ENCODE measurements at regions not wholly inside any gene's neighbourhood (a gene's known extent, or its start where the extent isn't known, plus 50 kb on each side); places are given as distances from the start of the nearest gene placed in this dataset.

- no peak overlapping the region for H3K27ac ChIP-seq (ENCODE audit: insufficient read depth, low read length, poor library complexity, severe bottlenecking)
- Mint-ChIP-seq H3K4me1 (no peaks in the 10 kb centered on the region), H3K4me3 (no peak overlapping the region), H3K27ac (no peak overlapping the region), H3K9me3 (peaks cover 0 to 4% (median 0%) of the 10 kb centered on the region in 7 donors), H3K36me3 (no peaks in the 10 kb centered on the region), H3K27me3 (no peaks in the 10 kb centered on the region)
- H3K27me3 ChIP-seq (ENCODE audit: control insufficient read depth, insufficient read depth, low read length), result no peaks in the 10 kb centered on the region
- no peak for DNase-seq
- no peaks in the 10 kb centered on the region for H3K4me1 ChIP-seq (ENCODE audit: control insufficient read depth, insufficient read depth, low read length, poor library complexity, severe bottlenecking)
- no peaks in the 10 kb centered on the region for H3K36me3 ChIP-seq (ENCODE audit: control insufficient read depth, insufficient read depth, low read length)
- ATAC-seq (ENCODE audit: low read depth in 2 of 2), result no peak
- H3K9me3 ChIP-seq (ENCODE audit: control insufficient read depth in 2 of 2, low read length in 2 of 2), result no peaks in the 10 kb centered on the region
- no peak overlapping the region for H3K4me3 ChIP-seq (ENCODE audit: low read depth, low read length)
Measured at GRCh38 chr4:13830449-13830848, 202.9 kb upstream of the BOD1L1 start.

GRCh38 chr4:13833171-13833804 is 205.8 kb upstream of the BOD1L1 start:
- Histone ChIP-seq H3K27me3 (ENCODE audit: control insufficient read depth, insufficient read depth, low read length) (no peaks in the 10 kb centered on the region), H3K27ac (ENCODE audit: insufficient read depth, low read length, poor library complexity, severe bottlenecking) (no peak overlapping the region), H3K9me3 (ENCODE audit: control insufficient read depth in 2 of 2, low read length in 2 of 2) (no peaks in the 10 kb centered on the region), H3K4me3 (ENCODE audit: low read depth, low read length) (no peak overlapping the region), H3K4me1 (ENCODE audit: control insufficient read depth, insufficient read depth, low read length, poor library complexity, severe bottlenecking) (no peaks in the 10 kb centered on the region), H3K36me3 (ENCODE audit: control insufficient read depth, insufficient read depth, low read length) (no peaks in the 10 kb centered on the region)
- no peaks in the 10 kb centered on the region for H3K36me3 Mint-ChIP-seq
- no peaks in the 10 kb centered on the region for H3K27me3 Mint-ChIP-seq
- ATAC-seq (ENCODE audit: low read depth in 2 of 2) (no peak), DNase-seq (no peak)
- H3K4me1 Mint-ChIP-seq, result no peaks in the 10 kb centered on the region
- no peak overlapping the region for H3K4me3 Mint-ChIP-seq
- no peak overlapping the region for H3K27ac Mint-ChIP-seq
- H3K9me3 Mint-ChIP-seq, result peaks cover 0 to 2% (median 0%) of the 10 kb centered on the region in 7 donors

GRCh38 chr4:13836946-13837912 is 209.7 kb upstream of the BOD1L1 start:
- H3K4me1 Mint-ChIP-seq, result no peaks in the 10 kb centered on the region
- H3K4me3 ChIP-seq (ENCODE audit: low read depth, low read length), result no peak overlapping the region
- H3K27me3 Mint-ChIP-seq, result no peaks in the 10 kb centered on the region
- no peaks in the 10 kb centered on the region for H3K27me3 ChIP-seq (ENCODE audit: control insufficient read depth, insufficient read depth, low read length)
- H3K9me3 ChIP-seq (ENCODE audit: control insufficient read depth in 2 of 2, low read length in 2 of 2), result no peaks in the 10 kb centered on the region
- peaks cover 0 to 4% (median 0%) of the 10 kb centered on the region in 7 donors for H3K9me3 Mint-ChIP-seq
- no peak overlapping the region for H3K27ac ChIP-seq (ENCODE audit: insufficient read depth, low read length, poor library complexity, severe bottlenecking)
- H3K36me3 Mint-ChIP-seq, result no peaks in the 10 kb centered on the region
- no peaks in the 10 kb centered on the region for H3K4me1 ChIP-seq (ENCODE audit: control insufficient read depth, insufficient read depth, low read length, poor library complexity, severe bottlenecking)
- H3K27ac Mint-ChIP-seq, result no peak overlapping the region
- ATAC-seq (ENCODE audit: low read depth in 2 of 2) (no peak), DNase-seq (no peak)
- no peak overlapping the region for H3K4me3 Mint-ChIP-seq
- H3K36me3 ChIP-seq (ENCODE audit: control insufficient read depth, insufficient read depth, low read length), result no peaks in the 10 kb centered on the region

- Mint-ChIP-seq H3K4me1 (no peaks in the 10 kb centered on the region), H3K27ac (no peak overlapping the region), H3K36me3 (no peaks in the 10 kb centered on the region), H3K4me3 (no peak overlapping the region), H3K27me3 (no peaks in the 10 kb centered on the region), H3K9me3 (peaks cover 0 to 5% (median 0%) of the 10 kb centered on the region in 7 donors)
- no peaks in the 10 kb centered on the region for H3K9me3 ChIP-seq (ENCODE audit: control insufficient read depth in 2 of 2, low read length in 2 of 2)
- H3K27me3 ChIP-seq (ENCODE audit: control insufficient read depth, insufficient read depth, low read length), result no peaks in the 10 kb centered on the region
- ATAC-seq (ENCODE audit: low read depth in 2 of 2), result no peak
- no peaks in the 10 kb centered on the region for H3K4me1 ChIP-seq (ENCODE audit: control insufficient read depth, insufficient read depth, low read length, poor library complexity, severe bottlenecking)
- H3K4me3 ChIP-seq (ENCODE audit: low read depth, low read length), result no peak overlapping the region
- no peak overlapping the region for H3K27ac ChIP-seq (ENCODE audit: insufficient read depth, low read length, poor library complexity, severe bottlenecking)
- H3K36me3 ChIP-seq (ENCODE audit: control insufficient read depth, insufficient read depth, low read length), result no peaks in the 10 kb centered on the region
- no peak for DNase-seq
Measured at GRCh38 chr4:13840502-13841190, 213.1 kb upstream of the BOD1L1 start.

DNA sequence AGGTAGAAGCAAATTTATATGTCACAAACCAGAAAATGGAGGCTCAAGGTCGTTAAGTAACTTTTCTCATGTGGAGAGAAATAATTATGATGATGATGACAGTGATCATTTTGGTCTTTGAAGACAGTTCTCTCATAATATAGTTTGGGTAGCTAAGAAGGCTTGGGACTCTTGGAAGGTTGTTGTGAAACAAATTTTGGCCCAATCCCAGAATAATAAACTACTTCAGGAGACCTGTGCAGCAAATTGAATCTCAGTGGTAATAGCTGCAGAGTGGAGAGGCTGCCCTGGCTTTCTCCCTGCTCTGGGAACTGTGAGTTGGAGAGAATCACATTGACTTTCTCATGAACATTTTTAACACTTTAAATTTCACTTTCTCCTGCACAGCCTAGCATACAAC is 217.2 kb upstream of the BOD1L1 start:
- no peaks in the 10 kb centered on the region for H3K27me3 ChIP-seq (ENCODE audit: control insufficient read depth, insufficient read depth, low read length)
- DNase-seq (no peak), ATAC-seq (ENCODE audit: low read depth in 2 of 2) (no peak)
- Mint-ChIP-seq H3K36me3 (no peaks in the 10 kb centered on the region), H3K27me3 (no peaks in the 10 kb centered on the region), H3K9me3 (peaks cover 0 to 5% (median 4%) of the 10 kb centered on the region in 7 donors), H3K4me3 (no peak overlapping the region), H3K27ac (no peak overlapping the region), H3K4me1 (no peaks in the 10 kb centered on the region)
- no peaks in the 10 kb centered on the region for H3K36me3 ChIP-seq (ENCODE audit: control insufficient read depth, insufficient read depth, low read length)
- no peaks in the 10 kb centered on the region for H3K4me1 ChIP-seq (ENCODE audit: control insufficient read depth, insufficient read depth, low read length, poor library complexity, severe bottlenecking)
- no peaks in the 10 kb centered on the region for H3K9me3 ChIP-seq (ENCODE audit: control insufficient read depth in 2 of 2, low read length in 2 of 2)
- H3K27ac ChIP-seq (ENCODE audit: insufficient read depth, low read length, poor library complexity, severe bottlenecking), result no peak overlapping the region
- H3K4me3 ChIP-seq (ENCODE audit: low read depth, low read length), result no peak overlapping the region

DNA sequence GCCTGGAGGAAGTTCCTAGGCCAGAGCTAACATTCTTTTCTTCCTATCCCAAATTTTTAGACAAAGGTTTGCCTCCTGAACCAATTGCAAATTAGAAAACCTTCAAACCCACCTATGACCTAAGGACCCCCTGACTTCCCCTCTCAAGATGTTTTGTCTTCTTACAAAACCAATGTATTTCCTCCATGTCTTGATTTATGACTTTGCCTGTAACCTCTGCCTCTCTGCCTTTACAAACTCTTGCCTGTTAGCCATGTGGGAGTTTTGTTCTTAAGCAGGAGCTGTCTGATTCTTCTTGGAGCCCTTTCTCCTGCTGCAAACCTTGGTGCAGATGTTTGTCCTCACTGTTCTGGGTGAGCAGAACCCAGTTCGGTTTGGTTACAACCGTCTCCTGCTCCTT is 222.3 kb upstream of the BOD1L1 start:
- Histone ChIP-seq H3K27me3 (ENCODE audit: control insufficient read depth, insufficient read depth, low read length) (no peaks in the 10 kb centered on the region), H3K27ac (ENCODE audit: insufficient read depth, low read length, poor library complexity, severe bottlenecking) (no peak overlapping the region), H3K36me3 (ENCODE audit: control insufficient read depth, insufficient read depth, low read length) (no peaks in the 10 kb centered on the region), H3K9me3 (ENCODE audit: control insufficient read depth in 2 of 2, low read length in 2 of 2) (no peaks in the 10 kb centered on the region), H3K4me3 (ENCODE audit: low read depth, low read length) (no peak overlapping the region), H3K4me1 (ENCODE audit: control insufficient read depth, insufficient read depth, low read length, poor library complexity, severe bottlenecking) (no peaks in the 10 kb centered on the region)
- Mint-ChIP-seq H3K4me3 (no peak overlapping the region), H3K9me3 (peaks cover 0 to 6% (median 3%) of the 10 kb centered on the region in 7 donors), H3K27me3 (peaks cover 4% of the 10 kb centered on the region), H3K4me1 (no peaks in the 10 kb centered on the region), H3K36me3 (no peaks in the 10 kb centered on the region), H3K27ac (no peak overlapping the region)
- DNase-seq, result no peak
- no peak for ATAC-seq (ENCODE audit: low read depth in 2 of 2)

GRCh38 chr4:13851085-13851940 is 223.8 kb upstream of the BOD1L1 start:
- peaks cover 0 to 9% (median 3%) of the 10 kb centered on the region in 7 donors for H3K9me3 Mint-ChIP-seq
- H3K36me3 Mint-ChIP-seq, result no peaks in the 10 kb centered on the region

More at GRCh38 chr4:13851085-13851940, 223.8 kb upstream of the BOD1L1 start:
- Mint-ChIP-seq H3K4me1 (no peaks in the 10 kb centered on the region), H3K4me3 (no peak overlapping the region), H3K27me3 (peaks cover 4% of the 10 kb centered on the region), H3K27ac (no peak overlapping the region)
- no peak overlapping the region for H3K27ac ChIP-seq (ENCODE audit: insufficient read depth, low read length, poor library complexity, severe bottlenecking)
- DNase-seq (no peak), ATAC-seq (ENCODE audit: low read depth in 2 of 2) (no peak)
- H3K4me3 ChIP-seq (ENCODE audit: low read depth, low read length), result no peak overlapping the region
- H3K36me3 ChIP-seq (ENCODE audit: control insufficient read depth, insufficient read depth, low read length), result no peaks in the 10 kb centered on the region
- H3K27me3 ChIP-seq (ENCODE audit: control insufficient read depth, insufficient read depth, low read length), result no peaks in the 10 kb centered on the region
- H3K9me3 ChIP-seq (ENCODE audit: control insufficient read depth in 2 of 2, low read length in 2 of 2), result no peaks in the 10 kb centered on the region
- no peaks in the 10 kb centered on the region for H3K4me1 ChIP-seq (ENCODE audit: control insufficient read depth, insufficient read depth, low read length, poor library complexity, severe bottlenecking)

All from CD4-positive, CD25-positive, alpha-beta regulatory T cell (primary cell).